ENCODE measurements at regions not wholly inside any gene's neighbourhood (a gene's known extent, or its start where the extent isn't known, plus 50 kb on each side); places are given as distances from the start of the nearest gene placed in this dataset.

- TF ChIP-seq CTCF (IDR thresholded peaks at IDR 0.05; ENCODE audit: low read depth, low read length) = no peak
- TF ChIP-seq EZH2phosphoT487 (IDR thresholded peaks at IDR 0.05; ENCODE audit: low read depth) = no peak
Measured at GRCh38 chr18:78803104-78803503, 176.5 kb upstream of the SALL3 start.
